Fibroblast of the aortic adventitia (primary cell): ENCODE measurements at regions not wholly inside any gene's neighbourhood (a gene's known extent, or its start where the extent isn't known, plus 50 kb on each side); places are given as distances from the start of the nearest gene placed in this dataset.

Experiments
- DNase-seq: peaks from one replicate; pipeline ENCODE4 v3.0.0-alpha.2; 2010; ENCODE audit warnings: low read depth
- H3K4me3 ChIP-seq: 2 replicates; pipeline ENCODE4 v1.5.1; 2011; ENCODE audit warnings: low read depth, mild to moderate bottlenecking, control low read depth, low read length, moderate library complexity
- CTCF ChIP-seq: IDR thresholded peaks from 2 replicates; pipeline ENCODE4 v1.5.1; 2011; ENCODE audit warnings: mild to moderate bottlenecking, low read length, control low read depth, inconsistent platforms; ENCODE audit not compliant: insufficient read depth

- no peak overlapping the region for H3K4me3 ChIP-seq
- TF ChIP-seq CTCF = no peak
- no peak for DNase-seq
Observed at GRCh38 chr11:15730263-15730994, 615.7 kb downstream of the INSC start.

GRCh38 chr11:15730995-15731385, 616.3 kb downstream of the INSC start:
- no peak overlapping the region for H3K4me3 ChIP-seq
- TF ChIP-seq CTCF = no peak
- no peak for DNase-seq

GRCh38 chr11:15735706-15736105, 620.6 kb downstream of the SOX6 start:
- DNase-seq = no peak
- no peak for TF ChIP-seq CTCF
- H3K4me3 ChIP-seq = no peak overlapping the region

GRCh38 chr11:15737320-15737719, 619.0 kb downstream of the SOX6 start:
- no peak for TF ChIP-seq CTCF

GRCh38 chr11:15738931-15739330, 617.4 kb downstream of the SOX6 start:
- no peak overlapping the region for H3K4me3 ChIP-seq
- no peak for TF ChIP-seq CTCF
- no peak for DNase-seq

More at GRCh38 chr11:15737320-15737719, 619.0 kb downstream of the SOX6 start:
- H3K4me3 ChIP-seq = no peak overlapping the region
- DNase-seq = no peak

- DNase-seq = peak; percentile 16
- H3K4me3 ChIP-seq = no peak overlapping the region
- no peak for TF ChIP-seq CTCF
Observed at GRCh38 chr11:15742626-15743519, 613.5 kb downstream of the SOX6 start.
